HG03439 (cell line): ENCODE measurements at regions not wholly inside any gene's neighbourhood (a gene's known extent, or its start where the extent isn't known, plus 50 kb on each side); places are given as distances from the start of the nearest gene placed in this dataset.
"Not testable (repeated sequence)": the region's sequence is repeated elsewhere in the genome, so short reads cannot be mapped to it uniquely, and the experiment has no call there.

Experiments used
- ATAC-seq: cut with Tn5 transposase; IDR thresholded peaks from one replicate; pipeline ENCODE4 v1.9.1; 2021; ENCODE audit warnings: mild to moderate bottlenecking, moderate library complexity; ENCODE audit not compliant: unreplicated experiment

DNA sequence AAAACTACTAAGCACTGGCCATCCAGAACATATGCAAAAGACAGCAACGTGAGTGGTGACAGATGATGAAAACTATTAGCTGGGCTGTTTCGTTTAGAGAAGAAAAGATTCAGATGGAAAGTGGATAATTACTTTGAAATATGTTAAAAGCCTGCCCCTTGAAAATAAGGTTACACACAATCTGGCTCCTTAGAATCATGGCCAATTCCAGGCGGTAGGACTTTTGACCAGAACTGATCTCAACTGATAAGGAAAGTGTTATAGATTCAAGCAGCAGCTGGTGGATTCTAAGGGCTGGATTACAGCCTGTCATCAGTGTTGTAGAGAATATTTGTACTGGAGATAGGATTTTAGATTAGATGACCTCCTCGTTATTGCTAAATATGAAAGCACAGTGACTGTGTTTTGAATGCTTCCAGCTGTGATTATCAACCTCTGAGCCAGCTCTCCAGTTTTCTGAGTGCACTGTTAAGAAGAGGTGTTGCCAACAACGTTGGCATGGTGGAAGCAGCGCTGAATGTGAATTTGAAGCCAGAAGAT, 75.1 kb downstream of the KBTBD2 start:
- not testable (repeated sequence) for ATAC-seq

DNA sequence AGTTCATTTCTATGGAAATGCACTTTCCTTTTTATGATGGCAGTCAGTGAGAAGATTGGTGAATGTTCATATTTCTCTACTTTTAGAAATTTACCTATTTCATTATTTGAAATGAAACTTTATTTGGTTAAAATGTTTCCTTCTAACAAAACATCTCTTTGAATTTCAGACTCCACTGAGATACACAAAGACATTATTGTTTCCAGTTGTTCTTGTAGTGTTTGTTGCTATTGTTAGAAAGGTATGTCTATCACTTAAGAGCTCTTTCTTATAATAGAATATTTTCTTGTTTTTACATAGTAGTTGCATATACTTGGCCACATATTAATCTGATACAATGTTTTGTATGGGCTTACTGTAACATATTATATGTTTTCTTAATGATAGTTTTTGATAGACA, 76.8 kb downstream of the KBTBD2 start:
- not testable (repeated sequence) for ATAC-seq

DNA sequence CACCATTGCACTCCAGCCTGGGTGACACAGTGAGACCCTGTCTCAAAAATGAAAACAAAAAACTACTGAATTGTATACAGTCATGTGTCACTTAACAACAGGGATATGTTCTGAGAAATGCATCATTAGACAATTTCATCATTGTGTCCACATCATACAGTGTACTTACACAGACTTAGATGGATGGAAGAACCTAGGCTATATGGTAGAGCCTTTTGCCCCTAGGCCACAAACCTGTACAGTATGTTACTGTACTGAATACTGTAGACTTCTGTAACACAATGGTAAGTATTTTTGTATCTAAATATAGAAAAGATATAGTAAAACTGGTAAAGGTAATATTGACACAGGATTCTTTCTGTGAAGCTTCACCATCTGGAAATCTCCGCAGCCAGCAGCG, 81.7 kb downstream of the KBTBD2 start:
- no peak for ATAC-seq

DNA sequence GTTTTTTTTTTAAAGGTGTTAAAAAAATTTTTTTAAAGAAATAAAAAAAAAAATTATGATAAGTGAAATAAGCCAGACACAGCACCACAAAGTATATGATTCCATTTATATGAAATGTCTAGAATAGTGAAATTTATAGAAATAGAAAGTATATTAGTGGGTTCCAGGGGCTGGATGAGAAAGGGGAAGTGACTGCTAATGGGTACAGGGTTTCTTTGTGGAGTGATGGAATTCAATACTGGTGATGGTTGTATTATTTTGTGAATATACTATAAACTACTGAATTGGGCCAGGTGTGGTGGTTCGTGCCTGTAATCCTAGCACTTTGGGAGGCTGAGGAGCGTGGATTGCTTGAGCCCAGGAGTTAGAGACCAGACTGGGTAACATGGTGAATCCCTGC, 82.2 kb downstream of the KBTBD2 start:
- ATAC-seq: no peak

DNA sequence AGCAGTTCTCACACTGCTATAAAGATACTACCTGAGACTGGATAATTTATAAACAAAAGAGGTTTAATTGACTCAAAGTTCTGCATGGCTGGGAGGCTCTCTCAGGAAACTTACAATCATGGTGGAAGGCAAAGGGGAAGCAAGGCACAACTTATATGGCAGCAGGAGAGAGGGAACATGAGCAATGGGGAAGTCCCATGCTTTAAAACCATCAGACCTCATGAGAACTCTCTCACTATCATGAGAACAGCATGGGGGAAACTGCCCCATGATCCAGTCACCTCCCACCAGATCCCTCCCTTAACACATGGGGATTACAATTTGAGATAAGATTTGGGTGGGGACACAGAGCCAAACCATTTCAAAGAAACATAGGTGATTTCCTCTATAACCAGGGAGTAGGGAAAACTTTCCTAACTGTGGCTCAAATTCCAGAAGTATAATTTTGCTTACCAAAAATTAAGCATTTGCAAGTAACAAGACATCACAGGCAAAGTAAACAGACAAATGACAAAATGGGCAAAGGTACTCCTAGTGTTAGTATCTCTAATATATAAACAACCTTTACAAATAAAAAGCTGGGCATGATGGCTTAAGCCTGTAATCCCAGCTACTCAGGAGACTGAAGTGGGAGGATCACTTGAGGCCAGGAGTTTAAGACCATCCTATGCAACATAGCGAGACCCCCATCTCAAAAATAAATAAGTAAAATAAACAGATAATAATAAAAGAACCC, 88.0 kb downstream of the KBTBD2 start:
- ATAC-seq: no peak

DNA sequence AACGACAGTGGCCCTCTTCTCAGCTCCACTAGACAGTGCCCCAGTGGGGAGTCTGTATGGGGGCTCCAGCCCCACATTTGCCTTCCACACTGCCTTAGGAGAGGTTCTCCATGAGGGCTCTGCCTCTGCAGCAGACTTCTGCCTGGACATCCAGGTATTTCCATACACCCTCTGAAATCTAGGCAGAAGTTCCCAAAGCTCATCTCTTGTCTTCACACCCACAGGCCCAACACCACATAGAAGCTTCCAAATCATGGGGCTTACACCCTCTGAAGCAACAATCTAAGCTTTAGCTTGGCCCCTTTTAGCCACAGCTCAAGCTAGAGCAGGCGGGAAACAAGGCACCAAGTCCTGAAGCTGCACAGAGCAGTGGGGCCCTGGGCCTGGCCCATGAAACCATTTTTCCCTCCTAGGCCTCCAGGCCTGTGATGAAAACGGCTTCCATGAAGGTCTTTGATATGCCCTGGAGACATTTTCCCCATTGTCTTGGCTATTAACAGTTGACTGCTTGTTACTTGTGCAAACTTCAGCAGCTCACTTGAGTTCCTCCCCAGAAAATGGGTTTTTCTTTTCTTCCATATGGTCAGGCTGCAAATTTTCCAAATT, 89.2 kb downstream of the KBTBD2 start:
- no peak for ATAC-seq

DNA sequence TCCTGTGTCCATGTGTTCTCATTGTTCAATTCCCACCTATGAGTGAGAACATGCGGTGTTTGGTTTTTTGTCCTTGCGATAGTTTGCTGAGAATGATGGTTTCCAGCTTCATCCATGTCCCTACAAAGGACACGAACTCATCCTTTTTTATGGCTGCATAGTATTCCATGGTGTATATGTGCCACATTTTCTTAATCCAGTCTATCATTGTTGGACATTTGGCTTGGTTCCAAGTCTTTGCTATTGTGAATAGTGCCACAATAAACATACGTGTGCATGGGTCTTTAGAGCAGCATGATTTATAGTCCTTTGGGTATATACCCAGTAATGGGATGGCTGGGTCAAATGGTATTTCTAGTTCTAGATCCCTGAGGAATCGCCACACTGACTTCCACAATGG, 98.5 kb downstream of the KBTBD2 start:
- ATAC-seq: not testable (repeated sequence)

DNA sequence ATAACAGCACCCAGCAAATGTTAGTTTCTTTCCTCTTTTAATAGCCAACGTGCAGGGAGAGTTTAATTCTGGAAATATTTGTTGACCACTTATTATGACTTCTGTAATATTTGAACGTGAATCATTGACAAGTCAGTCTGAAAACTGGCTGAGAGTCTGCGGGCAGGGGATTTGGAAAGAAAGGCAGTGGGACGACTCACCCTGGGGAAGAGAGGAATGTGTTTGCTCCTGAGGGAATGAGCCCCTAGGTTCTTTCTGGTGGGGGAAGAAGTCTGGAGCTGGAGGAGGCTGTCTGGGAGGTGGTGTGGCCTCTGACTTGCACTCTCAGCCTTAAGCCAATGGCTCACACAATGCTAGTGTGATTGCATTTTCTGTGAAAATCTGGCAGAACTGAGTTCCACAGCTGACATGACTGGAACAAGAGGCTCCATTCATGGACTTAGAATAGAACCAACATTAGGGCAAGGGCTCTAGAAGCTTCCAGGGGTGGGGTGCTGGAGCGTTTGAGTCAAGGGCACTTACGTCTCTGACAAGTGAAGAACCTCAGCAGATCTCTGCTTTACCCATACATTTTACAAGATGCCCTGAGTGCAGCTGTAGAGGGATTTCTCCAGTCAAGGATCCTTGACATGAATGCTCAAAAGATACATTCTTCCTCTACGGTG, 100.7 kb downstream of the KBTBD2 start:
- not testable (repeated sequence) for ATAC-seq

DNA sequence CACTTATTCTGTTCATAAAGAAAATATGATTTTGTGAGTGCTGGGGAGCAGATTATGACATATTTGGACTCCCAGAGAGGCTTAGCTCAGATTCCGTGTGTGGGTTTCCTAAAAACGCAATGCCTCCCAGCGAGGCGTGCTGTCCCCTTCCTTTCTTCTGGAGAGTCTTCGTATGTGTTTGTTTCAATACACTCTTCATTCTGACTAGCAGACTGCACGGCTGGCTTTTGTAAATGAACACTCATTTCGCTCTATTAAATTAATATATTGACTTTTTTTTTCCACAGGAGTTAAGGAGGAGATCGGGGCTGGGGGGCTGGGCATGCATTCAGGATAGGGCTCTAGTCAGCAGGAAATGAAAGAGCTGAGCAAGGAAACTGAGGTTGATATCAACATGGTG, 102.3 kb downstream of the KBTBD2 start:
- ATAC-seq: not testable (repeated sequence)

DNA sequence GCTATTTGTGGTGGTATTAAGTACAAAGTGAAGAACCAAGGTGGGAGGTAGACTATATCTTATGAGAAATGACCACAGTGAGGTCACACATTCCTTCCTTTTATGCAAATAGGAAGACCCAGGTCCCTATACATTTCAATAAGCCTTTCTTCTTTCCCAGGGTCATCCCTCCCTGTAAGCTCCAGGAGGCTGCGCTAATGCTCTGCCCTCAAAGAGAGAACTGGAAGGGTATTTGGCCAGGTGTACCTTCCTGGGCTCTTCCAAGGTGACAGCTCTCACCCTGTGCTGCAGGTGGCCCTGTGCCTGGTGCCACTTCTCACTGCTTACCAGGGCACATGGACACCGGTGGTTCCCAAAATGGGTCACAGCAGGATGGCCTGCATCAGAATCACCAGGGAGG, 103.4 kb downstream of the KBTBD2 start:
- ATAC-seq: not testable (repeated sequence)

DNA sequence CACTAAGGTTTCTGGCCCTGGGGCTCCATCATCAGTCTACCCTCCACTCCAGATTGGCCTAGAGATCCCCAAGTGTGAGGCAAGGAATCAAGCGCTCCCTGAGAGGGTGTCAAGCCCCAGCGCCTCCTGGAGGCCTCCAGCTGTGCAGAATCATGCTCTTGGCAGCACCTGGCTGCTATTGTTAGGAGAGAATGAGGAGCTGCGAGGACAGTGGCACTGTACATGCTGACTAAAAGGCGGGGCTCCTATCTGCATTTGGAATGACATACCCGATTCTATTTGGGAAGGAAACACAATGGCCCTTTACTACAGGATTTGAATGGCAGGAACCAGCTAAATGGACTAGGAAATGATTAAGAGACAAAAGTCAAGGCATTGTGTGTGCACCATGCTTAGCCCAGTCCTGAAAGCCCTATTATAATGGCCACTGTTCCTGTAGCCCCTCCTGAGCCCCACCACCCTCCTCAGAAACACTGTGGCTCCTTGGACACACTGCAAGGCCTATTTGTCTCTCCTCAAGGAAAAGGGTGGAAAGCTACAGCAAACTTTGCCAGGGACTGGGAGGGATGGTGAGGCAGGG, 106.1 kb downstream of the KBTBD2 start:
- not testable (repeated sequence) for ATAC-seq

DNA sequence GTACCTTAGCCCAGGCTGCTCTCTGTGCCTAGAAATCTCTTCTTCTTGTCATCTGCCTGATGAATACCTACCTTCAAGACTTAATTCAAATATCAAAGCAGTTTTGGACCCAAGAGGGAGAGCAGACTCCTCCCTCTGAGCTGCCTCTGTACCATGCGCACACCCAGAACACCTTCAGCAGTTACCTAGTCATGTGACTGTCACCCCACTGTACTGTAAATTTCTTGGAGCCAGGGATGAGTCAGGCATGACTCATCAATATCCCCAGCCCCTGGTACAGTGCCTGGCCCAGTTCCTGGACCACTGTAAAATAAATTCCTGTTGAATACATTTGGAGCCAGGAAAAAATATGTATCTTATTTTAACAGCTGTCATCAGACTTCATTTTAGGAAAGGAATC, 111.7 kb downstream of the KBTBD2 start:
- ATAC-seq: not testable (repeated sequence)

DNA sequence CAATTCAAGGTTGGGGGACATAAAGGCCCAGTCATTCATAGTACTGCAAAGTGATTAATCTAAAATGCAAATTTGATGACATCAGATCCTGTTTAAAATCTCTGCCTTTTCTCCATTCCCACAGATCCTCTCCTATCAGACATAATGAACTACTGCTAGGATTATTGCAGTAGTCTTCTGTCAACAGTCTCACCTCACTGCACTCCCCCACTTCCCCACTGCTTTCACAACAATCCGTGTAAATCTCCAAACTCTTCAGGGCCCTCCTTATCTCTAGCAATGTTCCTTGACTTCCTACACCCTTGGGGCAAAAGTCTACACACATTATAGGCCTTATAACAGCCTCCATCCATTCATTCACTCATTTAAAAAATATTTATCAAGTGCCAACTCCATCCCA, 112.4 kb downstream of the KBTBD2 start:
- no peak for ATAC-seq

DNA sequence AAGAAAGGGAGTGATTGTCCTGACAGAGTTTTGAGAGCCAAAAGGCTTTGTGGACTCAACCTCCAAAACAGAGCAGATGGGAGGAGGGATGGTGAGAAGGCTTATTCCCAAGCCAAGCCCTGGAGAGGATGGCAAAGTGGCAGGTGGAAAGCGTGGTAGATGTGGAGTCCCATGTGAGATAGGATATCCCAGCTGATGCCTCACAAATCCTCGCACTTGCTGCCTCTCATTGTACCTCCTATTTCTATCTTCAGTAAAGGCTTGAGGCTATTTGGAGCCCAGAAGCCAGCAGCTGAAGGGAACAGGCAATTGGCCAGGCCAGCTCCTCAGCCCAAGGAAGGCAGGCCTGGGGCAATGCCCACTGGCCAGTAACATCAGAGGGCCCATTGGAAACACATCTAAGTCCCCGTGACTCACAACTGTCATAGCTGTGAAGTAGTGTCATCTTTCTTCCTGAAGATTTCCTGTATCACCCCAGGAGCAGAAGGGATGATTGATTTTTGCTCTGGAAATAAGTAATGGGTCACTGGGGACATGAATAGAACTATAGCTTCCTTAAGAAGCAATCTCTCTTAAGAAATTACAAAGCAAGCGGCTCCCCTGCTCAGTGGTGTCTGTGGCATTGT, 114.4 kb downstream of the KBTBD2 start:
- ATAC-seq: not testable (repeated sequence)

DNA sequence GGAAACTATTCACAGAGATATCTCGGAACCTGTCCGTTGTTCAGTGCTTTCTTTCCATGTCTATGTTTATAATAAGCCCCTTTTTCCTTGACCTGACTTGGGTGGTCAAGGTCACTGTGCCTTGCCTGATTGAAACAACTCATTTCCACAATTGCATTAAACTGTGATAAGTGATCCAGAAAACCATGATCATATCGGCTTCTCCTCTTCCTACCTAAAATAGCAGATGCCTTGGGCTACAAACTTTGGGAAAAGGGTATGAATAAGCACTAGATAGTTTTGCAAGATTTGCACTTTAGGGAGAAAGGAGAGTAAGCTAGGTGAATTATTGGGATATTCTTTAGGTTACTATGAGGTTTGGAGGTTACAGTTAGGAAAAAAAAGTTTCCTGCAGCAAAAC, 115.2 kb downstream of the KBTBD2 start:
- ATAC-seq: not testable (repeated sequence)

DNA sequence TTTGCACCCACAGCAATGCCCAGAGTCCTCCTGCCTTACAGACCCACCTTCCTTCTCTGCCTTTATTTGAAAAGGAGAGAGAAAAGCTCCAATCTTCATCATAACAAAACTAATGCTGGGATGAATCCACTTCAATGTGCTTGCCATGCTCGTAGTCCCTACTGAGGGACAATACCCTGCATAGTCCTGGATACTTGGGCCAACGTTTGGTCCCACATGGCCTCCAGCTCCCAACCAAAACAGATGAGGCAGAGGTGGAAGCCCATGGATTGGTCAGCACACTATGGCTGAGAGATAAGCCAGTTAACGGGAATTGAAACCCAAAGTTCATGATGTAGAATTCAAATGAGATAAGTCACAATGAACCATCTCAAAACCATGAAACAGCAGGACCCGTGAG, 115.8 kb downstream of the KBTBD2 start:
- ATAC-seq: not testable (repeated sequence)

DNA sequence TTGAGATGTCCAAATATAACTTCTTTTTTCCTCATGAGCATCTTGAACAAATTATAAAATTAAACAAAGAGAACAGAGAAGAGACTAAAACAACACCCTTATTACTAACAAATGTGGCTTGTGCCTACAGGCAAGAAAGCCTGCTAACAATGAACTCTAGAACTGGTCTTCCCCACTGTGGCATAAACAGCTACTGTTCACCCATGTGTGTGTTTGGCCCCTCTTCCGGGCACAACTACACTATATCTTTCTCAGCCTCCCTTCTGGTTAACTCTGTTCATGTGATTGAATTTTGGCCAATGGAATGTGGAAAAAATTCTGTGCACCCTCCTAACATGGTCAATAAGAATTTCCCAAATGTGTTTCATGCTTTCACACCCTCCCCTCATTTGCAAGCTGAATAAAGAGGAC, 117.0 kb downstream of the KBTBD2 start:
- ATAC-seq: no peak

DNA sequence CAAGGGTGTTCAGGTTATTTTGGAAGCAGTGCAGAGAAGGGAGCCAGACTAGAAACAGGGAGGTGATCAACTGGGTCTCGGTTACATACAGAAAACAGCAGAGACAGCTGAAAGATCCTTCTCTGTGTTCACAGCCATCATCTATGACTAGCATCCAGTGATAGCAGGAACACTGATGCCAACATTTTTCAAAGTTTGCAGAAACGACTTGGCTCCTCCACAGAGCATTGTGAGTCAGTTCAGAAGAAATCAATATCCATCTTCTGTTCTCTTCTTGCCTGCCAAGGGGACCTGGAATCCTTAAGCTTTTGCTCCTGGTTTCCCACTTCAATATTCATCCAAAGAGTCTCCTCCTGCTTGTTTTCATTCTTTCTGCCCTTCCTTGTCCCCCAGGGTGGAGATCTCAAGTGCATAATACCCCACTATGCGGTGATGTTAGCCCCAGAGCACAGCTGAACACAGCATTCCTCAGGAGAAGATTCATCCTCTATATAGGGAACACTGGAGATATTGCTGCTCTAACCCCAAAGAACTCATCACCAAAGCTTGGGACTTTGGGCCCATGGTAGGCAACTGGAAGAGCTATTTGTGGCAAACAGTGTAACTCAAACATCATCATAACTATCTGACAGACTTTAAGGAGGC, 122.6 kb downstream of the KBTBD2 start:
- not testable (repeated sequence) for ATAC-seq

DNA sequence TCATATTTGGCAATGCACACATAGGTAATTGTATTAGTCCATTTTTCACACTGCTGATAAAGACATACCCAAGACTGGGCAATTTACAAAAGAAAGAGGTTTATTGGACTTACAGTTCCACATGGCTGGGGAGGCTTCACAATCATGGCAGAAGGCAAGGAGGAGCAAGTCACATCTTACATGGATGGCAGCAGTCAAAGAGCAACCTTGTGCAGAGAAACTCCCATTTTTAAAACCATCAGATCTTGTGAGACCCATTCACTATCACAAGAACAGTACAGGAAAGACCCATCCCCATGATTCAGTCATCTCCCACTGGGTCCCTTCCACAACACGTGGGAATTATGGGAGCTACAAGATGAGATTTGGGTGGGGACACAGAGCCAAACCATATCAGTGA, 123.2 kb downstream of the KBTBD2 start:
- not testable (repeated sequence) for ATAC-seq

DNA sequence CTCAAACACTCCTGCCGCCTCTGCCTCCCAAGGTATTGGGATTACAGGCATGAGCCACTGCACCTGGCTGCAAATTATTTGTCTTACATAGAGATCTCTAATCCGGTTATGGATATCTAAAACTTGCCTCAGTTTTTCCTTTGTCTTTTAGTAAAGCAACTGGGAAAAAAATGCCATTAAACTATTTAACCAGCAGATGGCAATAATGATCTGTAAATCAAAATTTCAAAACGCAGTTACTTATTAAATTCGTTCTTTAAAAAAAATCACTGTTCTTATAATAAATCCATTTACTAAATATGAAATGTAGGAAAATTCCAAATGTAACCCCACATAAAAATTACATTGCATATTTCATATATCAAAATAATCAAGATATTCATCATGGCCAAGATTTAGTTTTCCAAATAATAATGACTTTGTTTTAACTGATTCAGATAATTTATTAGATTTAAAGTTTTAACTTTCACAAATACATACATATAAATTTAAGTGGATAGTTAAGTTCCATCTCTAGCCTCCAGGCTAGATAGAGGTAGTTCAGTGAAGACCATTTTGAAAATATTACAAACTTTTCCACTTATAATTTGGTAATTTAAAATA, 125.8 kb downstream of the KBTBD2 start:
- ATAC-seq: not testable (repeated sequence)
